ENCODE measurements at regions not wholly inside any gene's neighbourhood (a gene's known extent, or its start where the extent isn't known, plus 50 kb on each side); places are given as distances from the start of the nearest gene placed in this dataset.

- no peak overlapping the region for H3K4me3 ChIP-seq (ENCODE audit: low read depth, low read length)
- no peak for TF ChIP-seq CTCF (IDR thresholded peaks at IDR 0.05; ENCODE audit: low read depth, low read length, missing control alignments)
- in situ Hi-C loops (cut with HindIII; ENCODE audit: low pct_ligation_motif_present, low sequenced_read_pairs) = no loop called here
These were observed 414.6 kb downstream of the LRRIQ3 start for GRCh38 chr1:73783352-73783751.

GRCh38 chr1:73782901-73783300 lies 415.1 kb downstream of the LRRIQ3 start:
- no peak for DNase-seq
- no peak for TF ChIP-seq CTCF (IDR thresholded peaks at IDR 0.05; ENCODE audit: low read depth, low read length, missing control alignments)
- H3K4me3 ChIP-seq (ENCODE audit: low read depth, low read length) = no peak overlapping the region
- in situ Hi-C loops (cut with HindIII; ENCODE audit: low pct_ligation_motif_present, low sequenced_read_pairs) = no loop called here
- H3K27me3 ChIP-seq (replicated peaks) = no peaks in the 10 kb centered on the region
- H3K27ac ChIP-seq = no peak overlapping the region
- H3K36me3 ChIP-seq (replicated peaks) = no peaks in the 10 kb centered on the region

More at GRCh38 chr1:73783352-73783751, 414.6 kb downstream of the LRRIQ3 start:
- no peaks in the 10 kb centered on the region for H3K27me3 ChIP-seq (replicated peaks)
- no peaks in the 10 kb centered on the region for H3K36me3 ChIP-seq (replicated peaks)
- no peak for DNase-seq
- no peak overlapping the region for H3K27ac ChIP-seq

GRCh38 chr1:73781251-73781650 lies 416.7 kb downstream of the LRRIQ3 start:
- no peak for TF ChIP-seq CTCF (IDR thresholded peaks at IDR 0.05; ENCODE audit: low read depth, low read length, missing control alignments)
- no peak for DNase-seq
- Histone ChIP-seq H3K27ac (no peak overlapping the region), H3K36me3 (replicated peaks) (no peaks in the 10 kb centered on the region), H3K27me3 (replicated peaks) (no peaks in the 10 kb centered on the region), H3K4me3 (ENCODE audit: low read depth, low read length) (no peak overlapping the region)
- in situ Hi-C loops (cut with HindIII; ENCODE audit: low pct_ligation_motif_present, low sequenced_read_pairs) = no loop called here

GRCh38 chr1:73778471-73778870 lies 419.5 kb downstream of the LRRIQ3 start:
- Histone ChIP-seq H3K27me3 (replicated peaks) (no peaks in the 10 kb centered on the region), H3K4me3 (ENCODE audit: low read depth, low read length) (no peak overlapping the region), H3K27ac (no peak overlapping the region), H3K36me3 (replicated peaks) (no peaks in the 10 kb centered on the region)
- no peak for TF ChIP-seq CTCF (IDR thresholded peaks at IDR 0.05; ENCODE audit: low read depth, low read length, missing control alignments)
- in situ Hi-C loops (cut with HindIII; ENCODE audit: low pct_ligation_motif_present, low sequenced_read_pairs) = no loop called here
- no peak for DNase-seq

- Histone ChIP-seq H3K4me3 (ENCODE audit: low read depth, low read length) (no peak overlapping the region), H3K27ac (no peak overlapping the region), H3K27me3 (replicated peaks) (no peaks in the 10 kb centered on the region), H3K36me3 (replicated peaks) (no peaks in the 10 kb centered on the region)
- no peak for TF ChIP-seq CTCF (IDR thresholded peaks at IDR 0.05; ENCODE audit: low read depth, low read length, missing control alignments)
- in situ Hi-C loops (cut with HindIII; ENCODE audit: low pct_ligation_motif_present, low sequenced_read_pairs) = no loop called here
- DNase-seq = no peak
These were observed 422.1 kb downstream of the LRRIQ3 start for GRCh38 chr1:73775896-73776295.

GRCh38 chr1:73772941-73773340 lies 425.0 kb downstream of the LRRIQ3 start:
- TF ChIP-seq CTCF (IDR thresholded peaks at IDR 0.05; ENCODE audit: low read depth, low read length, missing control alignments) = no peak
- in situ Hi-C loops (cut with HindIII; ENCODE audit: low pct_ligation_motif_present, low sequenced_read_pairs) = no loop called here

More at GRCh38 chr1:73772941-73773340, 425.0 kb downstream of the LRRIQ3 start:
- Histone ChIP-seq H3K27me3 (replicated peaks) (no peaks in the 10 kb centered on the region), H3K36me3 (replicated peaks) (no peaks in the 10 kb centered on the region), H3K27ac (no peak overlapping the region), H3K4me3 (ENCODE audit: low read depth, low read length) (no peak overlapping the region)
- no peak for DNase-seq
